Caco-2 (cell line): ENCODE measurements at regions not wholly inside any gene's neighbourhood (a gene's known extent, or its start where the extent isn't known, plus 50 kb on each side); places are given as distances from the start of the nearest gene placed in this dataset.

Experiments used
- BruUV-seq: library from RNA; stranded (reverse); fragments of 400-500 nt; replicated peaks from 2 replicates; lab custom pipeline; 2021; lab: Mats Ljungman, UMichigan
- CTCF ChIA-PET: fragments of 300-600 bp; sonication (Branson Sonifier 250); formaldehyde crosslinking; loops from one replicate; lab custom pipeline; 2022; ENCODE audit warnings: antibody characterized with exemption; lab: Charles Lee
- POLR2A ChIA-PET: fragments of 300-600 bp; sonication (Branson Sonifier 250); formaldehyde crosslinking; loops from one replicate; lab custom pipeline; 2022; ENCODE audit warnings: antibody characterized with exemption; lab: Charles Lee
- DNase-seq, 2 experiments: peaks; one replicate each; pipeline versions ENCODE4 v3.0.0 to v3.0.0-alpha.2; 2020 to 2022
- H3K27me3 ChIP-seq: replicated peaks from 2 replicates; pipeline ENCODE4 v1.6.0; 2011; ENCODE audit warnings: low read length; ENCODE audit not compliant: control insufficient read depth, insufficient read depth
- H3K36me3 ChIP-seq: 2 replicates; pipeline ENCODE4 v1.5.1; 2011; ENCODE audit warnings: low read length; ENCODE audit not compliant: control insufficient read depth, insufficient read depth
- H3K4me1 ChIP-seq: fragments of 250-450 bp; sonication (Bioruptor Pico); 2 replicates; pipeline ENCODE4 v1.5.1; 2020; ENCODE audit warnings: mild to moderate bottlenecking
- H3K4me3 ChIP-seq: 2 replicates; pipeline ENCODE4 v1.5.1; 2011; ENCODE audit warnings: low read depth, mild to moderate bottlenecking, control low read depth, low read length
- H3K9me3 ChIP-seq: fragments of 250-450 bp; sonication (Bioruptor Pico); 2 replicates; pipeline ENCODE4 v1.5.1; 2020; ENCODE audit warnings: mild to moderate bottlenecking, moderate library complexity
- H3K27ac Mint-ChIP-seq: one replicate; pipeline ENCODE4 v1.8.0; 2022; ENCODE audit warnings: mixed read lengths; ENCODE audit not compliant: unreplicated experiment
- H3K27me3 Mint-ChIP-seq: one replicate; pipeline ENCODE4 v1.8.0; 2022; ENCODE audit warnings: mixed read lengths; ENCODE audit not compliant: insufficient read depth, unreplicated experiment
- H3K36me3 Mint-ChIP-seq: one replicate; pipeline ENCODE4 v1.8.0; 2022; ENCODE audit warnings: mild to moderate bottlenecking, mixed read lengths; ENCODE audit not compliant: insufficient read depth, unreplicated experiment
- H3K4me1 Mint-ChIP-seq: one replicate; pipeline ENCODE4 v1.8.0; 2022; ENCODE audit warnings: low read depth, mixed read lengths; ENCODE audit not compliant: unreplicated experiment
- H3K4me3 Mint-ChIP-seq: one replicate; pipeline ENCODE4 v1.8.0; 2022; ENCODE audit warnings: mild to moderate bottlenecking, moderate library complexity, mixed read lengths; ENCODE audit not compliant: unreplicated experiment
- H3K9me3 Mint-ChIP-seq: one replicate; pipeline ENCODE4 v1.8.0; 2022; ENCODE audit warnings: mixed read lengths; ENCODE audit not compliant: unreplicated experiment
- intact Hi-C: fragments of 100-400 bp; cut with micrococcal nuclease; formaldehyde crosslinking; loops from one replicate; pipeline ENCODE4 v1.10.0; 2022; ENCODE audit not compliant: unreplicated experiment
- TF ChIP-seq, protein P1 (sequence below), 2 experiments: fragments of 200-600 bp in 1 of 2; IDR thresholded peaks; 1 replicate in 1 of 2; 2 replicates in 1 of 2; pipeline versions ENCODE4 v1.5.1 to v1.8.0; 2011 to 2022; ENCODE audit warnings: antibody characterized with exemption in 1 of 2, control low read depth in 1 of 2, inconsistent platforms in 1 of 2, low read depth in 1 of 2, low read length in 1 of 2, mild to moderate bottlenecking in 1 of 2, moderate library complexity in 1 of 2; ENCODE audit not compliant: insufficient read depth in 1 of 2, severe bottlenecking in 1 of 2, unreplicated experiment in 1 of 2

DNA sequence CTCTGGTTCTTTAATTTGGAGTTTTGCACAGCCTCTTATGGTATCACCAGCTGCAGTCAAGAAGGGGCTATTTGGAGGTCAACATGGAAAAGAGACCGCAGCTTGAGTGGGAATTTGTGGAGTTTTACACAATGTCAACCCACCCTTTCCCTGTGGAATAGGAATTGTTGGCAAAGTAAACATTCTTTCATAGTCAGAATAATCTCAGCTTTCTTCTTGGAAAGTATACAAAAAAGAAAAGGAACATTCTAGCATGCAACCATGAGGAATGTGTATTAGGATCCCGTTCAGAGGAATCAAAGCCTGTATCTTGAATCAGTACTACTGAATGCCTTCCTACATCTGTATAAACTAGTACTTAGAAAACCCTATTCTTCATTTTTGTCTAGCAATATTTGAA lies 107.6 kb downstream of the LURAP1L start:
- intact Hi-C loops, result no loop called here
- DNase-seq, result no peak
- Mint-ChIP-seq H3K27me3 (no peaks in the 10 kb centered on the region), H3K36me3 (no peaks in the 10 kb centered on the region), H3K27ac (no peak overlapping the region), H3K4me1 (no peaks in the 10 kb centered on the region), H3K4me3 (no peak overlapping the region), H3K9me3 (no peaks in the 10 kb centered on the region)
- Histone ChIP-seq H3K4me3 (no peak overlapping the region), H3K9me3 (no peaks in the 10 kb centered on the region), H3K27me3 (no peaks in the 10 kb centered on the region), H3K4me1 (no peaks in the 10 kb centered on the region), H3K36me3 (no peaks in the 10 kb centered on the region)
- ChIA-PET CTCF (no interaction called here), POLR2A (no interaction called here)
- BruUV-seq, result no TSS peak
- TF ChIP-seq, protein P1, sequence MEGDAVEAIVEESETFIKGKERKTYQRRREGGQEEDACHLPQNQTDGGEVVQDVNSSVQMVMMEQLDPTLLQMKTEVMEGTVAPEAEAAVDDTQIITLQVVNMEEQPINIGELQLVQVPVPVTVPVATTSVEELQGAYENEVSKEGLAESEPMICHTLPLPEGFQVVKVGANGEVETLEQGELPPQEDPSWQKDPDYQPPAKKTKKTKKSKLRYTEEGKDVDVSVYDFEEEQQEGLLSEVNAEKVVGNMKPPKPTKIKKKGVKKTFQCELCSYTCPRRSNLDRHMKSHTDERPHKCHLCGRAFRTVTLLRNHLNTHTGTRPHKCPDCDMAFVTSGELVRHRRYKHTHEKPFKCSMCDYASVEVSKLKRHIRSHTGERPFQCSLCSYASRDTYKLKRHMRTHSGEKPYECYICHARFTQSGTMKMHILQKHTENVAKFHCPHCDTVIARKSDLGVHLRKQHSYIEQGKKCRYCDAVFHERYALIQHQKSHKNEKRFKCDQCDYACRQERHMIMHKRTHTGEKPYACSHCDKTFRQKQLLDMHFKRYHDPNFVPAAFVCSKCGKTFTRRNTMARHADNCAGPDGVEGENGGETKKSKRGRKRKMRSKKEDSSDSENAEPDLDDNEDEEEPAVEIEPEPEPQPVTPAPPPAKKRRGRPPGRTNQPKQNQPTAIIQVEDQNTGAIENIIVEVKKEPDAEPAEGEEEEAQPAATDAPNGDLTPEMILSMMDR (IDR thresholded peaks at IDR 0.05; ENCODE audit: insufficient read depth in 1 of 2, low read depth in 1 of 2, low read length in 1 of 2, severe bottlenecking in 1 of 2, unreplicated experiment in 1 of 2), result no peak

DNA sequence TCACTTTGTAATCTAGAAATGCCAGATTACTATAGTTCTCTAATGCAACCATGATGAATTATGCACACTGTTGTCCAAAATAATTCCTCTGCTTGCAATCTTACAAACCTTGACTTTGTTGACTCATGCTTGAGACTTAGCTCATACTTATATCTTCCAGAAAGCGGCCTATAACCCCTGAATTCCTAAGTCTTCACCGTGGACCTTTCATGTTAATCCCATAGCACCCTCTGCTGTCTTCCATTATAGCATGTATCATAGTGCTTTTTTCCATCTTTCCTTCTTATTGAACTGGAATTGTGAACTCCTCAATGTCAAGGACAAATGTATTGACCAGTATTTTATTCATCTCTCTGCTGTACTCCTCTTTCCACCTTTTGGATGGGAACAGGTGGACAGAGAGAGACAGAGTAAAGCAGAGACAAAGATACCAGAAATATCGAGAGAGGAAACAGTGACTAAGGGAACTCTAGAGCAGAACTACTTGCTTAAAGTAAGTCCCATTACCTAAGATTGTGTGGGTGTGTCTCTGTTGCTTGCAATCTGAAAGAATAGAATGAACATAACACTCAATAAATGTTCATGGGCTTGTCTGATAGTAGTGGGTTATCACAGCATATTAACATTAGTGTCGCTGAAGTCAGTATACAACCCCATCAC lies 110.0 kb downstream of the LURAP1L start:
- Mint-ChIP-seq H3K36me3 (no peaks in the 10 kb centered on the region), H3K9me3 (no peaks in the 10 kb centered on the region), H3K4me3 (no peak overlapping the region), H3K27ac (no peak overlapping the region), H3K4me1 (no peaks in the 10 kb centered on the region), H3K27me3 (no peaks in the 10 kb centered on the region)
- no peak overlapping the region for H3K4me3 ChIP-seq
- no peaks in the 10 kb centered on the region for H3K27me3 ChIP-seq
- TF ChIP-seq, protein P1 (IDR thresholded peaks at IDR 0.05; ENCODE audit: insufficient read depth in 1 of 2, low read depth in 1 of 2, low read length in 1 of 2, severe bottlenecking in 1 of 2, unreplicated experiment in 1 of 2), result peak in 1 of 2 experiments; percentile 31
- H3K9me3 ChIP-seq, result no peaks in the 10 kb centered on the region
- DNase-seq, result peak in 1 of 2 experiments; percentile 5
- ChIA-PET CTCF (interaction anchor here (0.7 to 1.0 kb wide), 2 partner anchors 161 to 166 kb away, joined by 3 to 4 read pairs; no protein-coding TSS in a partner anchor), POLR2A (no interaction called here)
- H3K4me1 ChIP-seq, result no peaks in the 10 kb centered on the region
- intact Hi-C loops, result loop anchor here (1.0 kb wide), 3 partner anchors 110 to 166 kb away; partner anchors contain the start of gene LURAP1L
- no peaks in the 10 kb centered on the region for H3K36me3 ChIP-seq
- BruUV-seq, result no TSS peak

DNA sequence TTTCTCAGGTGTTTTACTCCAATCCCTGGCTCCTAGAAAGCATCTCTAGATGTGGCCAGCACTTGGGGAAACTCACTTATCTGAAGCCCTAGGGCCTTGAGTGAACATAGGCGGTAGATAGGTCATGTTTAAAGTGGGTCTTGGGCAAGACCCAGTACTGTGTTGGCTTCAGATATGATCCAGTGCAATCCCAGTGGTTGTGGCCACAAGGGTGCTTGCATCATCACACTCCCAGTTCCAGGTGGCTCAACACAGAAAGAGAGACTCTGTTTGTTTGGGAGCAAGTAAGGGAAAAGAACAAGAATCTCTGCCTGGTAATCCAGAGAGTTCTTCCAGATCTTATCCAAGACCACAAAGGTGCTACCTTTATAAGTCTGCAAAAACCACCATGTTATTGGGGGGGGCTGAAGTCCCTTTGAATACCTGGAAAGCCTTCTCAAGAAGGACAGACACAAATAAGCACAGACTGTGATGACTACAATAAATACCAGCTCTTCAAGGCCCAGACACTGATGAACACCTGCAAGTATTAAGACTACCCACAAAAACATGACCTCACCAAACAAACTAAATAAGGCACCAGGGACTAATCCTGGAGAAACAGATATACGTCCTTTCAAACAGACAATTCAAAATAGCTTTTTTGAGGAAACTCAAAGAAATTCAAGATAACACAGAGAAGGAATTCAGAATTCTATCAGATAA lies 114.7 kb downstream of the LURAP1L start:
- TF ChIP-seq, protein P1 (IDR thresholded peaks at IDR 0.05; ENCODE audit: insufficient read depth in 1 of 2, low read depth in 1 of 2, low read length in 1 of 2, severe bottlenecking in 1 of 2, unreplicated experiment in 1 of 2), result no peak
- intact Hi-C loops, result no loop called here

More for the DNA sequence above, 114.7 kb downstream of the LURAP1L start:
- Mint-ChIP-seq H3K4me1 (no peaks in the 10 kb centered on the region), H3K27ac (no peak overlapping the region), H3K9me3 (no peaks in the 10 kb centered on the region), H3K27me3 (no peaks in the 10 kb centered on the region), H3K36me3 (no peaks in the 10 kb centered on the region), H3K4me3 (no peak overlapping the region)
- BruUV-seq, result no TSS peak
- POLR2A ChIA-PET, result no interaction called here
- no peak for DNase-seq
- CTCF ChIA-PET, result no interaction called here
- no peaks in the 10 kb centered on the region for H3K9me3 ChIP-seq
- H3K4me3 ChIP-seq, result no peak overlapping the region
- no peaks in the 10 kb centered on the region for H3K36me3 ChIP-seq
- H3K4me1 ChIP-seq, result no peaks in the 10 kb centered on the region
- no peaks in the 10 kb centered on the region for H3K27me3 ChIP-seq
